ENCODE measurements at regions not wholly inside any gene's neighbourhood (a gene's known extent, or its start where the extent isn't known, plus 50 kb on each side); places are given as distances from the start of the nearest gene placed in this dataset.

DNA sequence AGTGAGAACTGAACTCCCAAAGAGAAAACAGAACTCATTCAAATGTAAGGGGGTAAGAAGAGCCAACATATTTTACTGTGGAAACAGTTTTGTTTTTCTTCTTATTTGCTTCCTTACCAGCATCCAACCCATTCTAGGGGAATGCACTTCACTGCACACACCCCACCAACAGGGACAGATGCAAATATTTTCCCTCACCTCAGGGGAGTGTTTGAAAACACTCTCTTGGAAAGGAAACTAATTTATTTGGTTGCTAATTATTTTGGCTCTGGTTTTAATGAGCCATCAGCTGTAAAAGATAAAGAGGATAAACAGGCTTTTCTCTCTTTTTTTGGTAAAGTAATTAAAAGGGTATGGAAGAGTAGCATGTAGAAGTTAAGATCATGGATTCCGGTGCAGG is 413.4 kb downstream of the MAN2A1 start:
- no peak for TF ChIP-seq POLR2A (IDR thresholded peaks at IDR 0.05)
- TF ChIP-seq, protein P1, sequence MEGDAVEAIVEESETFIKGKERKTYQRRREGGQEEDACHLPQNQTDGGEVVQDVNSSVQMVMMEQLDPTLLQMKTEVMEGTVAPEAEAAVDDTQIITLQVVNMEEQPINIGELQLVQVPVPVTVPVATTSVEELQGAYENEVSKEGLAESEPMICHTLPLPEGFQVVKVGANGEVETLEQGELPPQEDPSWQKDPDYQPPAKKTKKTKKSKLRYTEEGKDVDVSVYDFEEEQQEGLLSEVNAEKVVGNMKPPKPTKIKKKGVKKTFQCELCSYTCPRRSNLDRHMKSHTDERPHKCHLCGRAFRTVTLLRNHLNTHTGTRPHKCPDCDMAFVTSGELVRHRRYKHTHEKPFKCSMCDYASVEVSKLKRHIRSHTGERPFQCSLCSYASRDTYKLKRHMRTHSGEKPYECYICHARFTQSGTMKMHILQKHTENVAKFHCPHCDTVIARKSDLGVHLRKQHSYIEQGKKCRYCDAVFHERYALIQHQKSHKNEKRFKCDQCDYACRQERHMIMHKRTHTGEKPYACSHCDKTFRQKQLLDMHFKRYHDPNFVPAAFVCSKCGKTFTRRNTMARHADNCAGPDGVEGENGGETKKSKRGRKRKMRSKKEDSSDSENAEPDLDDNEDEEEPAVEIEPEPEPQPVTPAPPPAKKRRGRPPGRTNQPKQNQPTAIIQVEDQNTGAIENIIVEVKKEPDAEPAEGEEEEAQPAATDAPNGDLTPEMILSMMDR (IDR thresholded peaks at IDR 0.05), result no peak
